K562 (cell line): ENCODE measurements at regions not wholly inside any gene's neighbourhood (a gene's known extent, or its start where the extent isn't known, plus 50 kb on each side); places are given as distances from the start of the nearest gene placed in this dataset.

Experiments
- ATAC-seq: fragments of 200-7000 bp; cut with Tn5 transposase; 3 replicates; pipeline ENCODE4 v1.9.1; 2020; ENCODE audit warnings: moderate library complexity
- BruUV-seq: library from RNA; stranded (reverse); fragments of 400-500 nt; replicated peaks from 2 replicates; lab custom pipeline; 2021; lab: Mats Ljungman, UMichigan
- CTCF ChIA-PET: fragments of 300-600 bp; formaldehyde crosslinking; extraction: SDS; loops from one replicate; lab custom pipeline; 2021; ENCODE audit warnings: low intra/inter-chr PET ratio; lab: Yijun Ruan, JAX
- POLR2A ChIA-PET: fragments of 300-600, 350-650 bp; sonication (Branson Sonifier 250); formaldehyde crosslinking; extraction: SDS; loops from one replicate; lab custom pipeline; 2021; ENCODE audit warnings: antibody characterized with exemption, inconsistent platforms; lab: Yijun Ruan, JAX
- DNase-seq, 4 experiments: peaks; one replicate each; pipeline versions ENCODE4 v3.0.0 to v3.0.0-alpha.2; 2011 to 2018; ENCODE audit warnings: low spot score in 3 of 4, mixed read lengths in 3 of 4; ENCODE audit errors: extremely low read depth in 1 of 4
- FAIRE-seq: peaks from 2 replicates; lab custom pipeline; 2011; peaks lifted over from hg19 to GRCh38; lab: Jason Lieb, UNC
- H2AFZ ChIP-seq: 2 replicates; pipeline ENCODE4 v1.6.0; 2011; ENCODE audit warnings: low read depth, low read length, control low read depth, inconsistent platforms
- H3K27ac ChIP-seq: fragments of 200-600 bp; 3 replicates; pipeline ENCODE4 v1.8.0; 2011; ENCODE audit warnings: low read depth, mild to moderate bottlenecking, control low read depth, inconsistent platforms, low read length, moderate library complexity, mixed read lengths; ENCODE audit errors: extremely low read depth
- H3K27me3 ChIP-seq, 2 experiments: fragments of 300-600 bp in 1 of 2; 2 replicates in 1 of 2; 3 replicates in 1 of 2; pipeline versions ENCODE4 v1.6.0 to v1.8.0; 2011; ENCODE audit warnings: inconsistent platforms in 2 of 2, low read length in 2 of 2, mild to moderate bottlenecking in 1 of 2, mixed read lengths in 1 of 2, moderate library complexity in 1 of 2; ENCODE audit not compliant: control insufficient read depth in 2 of 2, insufficient read depth in 2 of 2
- H3K36me3 ChIP-seq: fragments of 300-600 bp; 3 replicates; pipeline ENCODE4 v1.8.0; 2011; ENCODE audit warnings: mild to moderate bottlenecking, low read length, inconsistent platforms; ENCODE audit not compliant: control insufficient read depth, insufficient read depth
- H3K4me1 ChIP-seq, 2 experiments: fragments of 200-600 bp in 1 of 2; replicated peaks in 1 of 2; 2 replicates in 1 of 2; 3 replicates in 1 of 2; pipeline versions ENCODE4 v1.5.1 to v1.8.0; 2011; ENCODE audit warnings: inconsistent platforms in 2 of 2, low read length in 2 of 2, mild to moderate bottlenecking in 1 of 2, mixed read lengths in 1 of 2, moderate library complexity in 1 of 2; ENCODE audit not compliant: control insufficient read depth in 2 of 2, insufficient read depth in 2 of 2
- H3K4me2 ChIP-seq: 2 replicates; pipeline ENCODE4 v1.6.1; 2011; ENCODE audit warnings: low read length, control low read depth, inconsistent platforms, mixed read lengths; ENCODE audit not compliant: insufficient read depth
- H3K4me3 ChIP-seq: fragments of 200-600 bp; sonication (generic), shearing (Covaris generic); 2 replicates; pipeline ENCODE4 v1.5.1; 2016; ENCODE audit warnings: control low read depth, inconsistent platforms
- H3K79me2 ChIP-seq: fragments of 200-600 bp; 3 replicates; pipeline ENCODE4 v1.8.0; 2011; ENCODE audit warnings: low read length, inconsistent platforms; ENCODE audit not compliant: control insufficient read depth, insufficient read depth
- H3K9ac ChIP-seq, 2 experiments: 2 replicates each; pipeline versions ENCODE4 v1.6.0 to v1.6.1; 2011; ENCODE audit warnings: low read depth in 2 of 2, low read length in 2 of 2, control low read depth in 1 of 2, inconsistent platforms in 1 of 2, mild to moderate bottlenecking in 1 of 2, mixed read lengths in 1 of 2; ENCODE audit not compliant: insufficient read depth in 1 of 2
- H3K9me1 ChIP-seq: one replicate; pipeline ENCODE4 v1.6.0; 2011; ENCODE audit warnings: inconsistent platforms, mild to moderate bottlenecking, low read length, moderate library complexity; ENCODE audit not compliant: control insufficient read depth, insufficient read depth
- H3K9me3 ChIP-seq: replicated peaks from 2 replicates; pipeline ENCODE4 v1.5.1; 2011; ENCODE audit warnings: low read depth, low read length, inconsistent platforms; ENCODE audit not compliant: control insufficient read depth, insufficient read depth
- H4K20me1 ChIP-seq: replicated peaks from 2 replicates; pipeline ENCODE4 v1.6.1; 2011; ENCODE audit warnings: low read length, inconsistent platforms, mixed read lengths; ENCODE audit not compliant: control insufficient read depth, insufficient read depth
- CREB3 ChIP-seq: fragments of 450-650 bp; conservative IDR thresholded peaks from 2 replicates; pipeline ENCODE4 v1.6.1; 2016; ENCODE audit warnings: missing genetic modification characterization, low read depth, mild to moderate bottlenecking, missing compliant biosample characterization, moderate library complexity
- DEAF1 ChIP-seq: fragments of 450-650 bp; formaldehyde crosslinking; IDR thresholded peaks from 2 replicates; pipeline ENCODE4 v1.4.0; 2020; ENCODE audit warnings: mild to moderate bottlenecking, moderate library complexity
- GTF2A2 ChIP-seq: IDR thresholded peaks from 2 replicates; pipeline ENCODE4 v1.6.1; 2016; ENCODE audit warnings: mild to moderate bottlenecking, missing genetic modification characterization, missing compliant biosample characterization
- HEY1 ChIP-seq: fragments of 250-450 bp; sonication (Bioruptor Pico); IDR thresholded peaks from 2 replicates; pipeline ENCODE4 v1.5.0; 2020; ENCODE audit warnings: mild to moderate bottlenecking, moderate library complexity, borderline replicate concordance
- RAD51 ChIP-seq: fragments of 450-650 bp; IDR thresholded peaks from 2 replicates; pipeline ENCODE4 v1.7.1; 2016; ENCODE audit warnings: low read depth, mild to moderate bottlenecking, borderline replicate concordance
- SNRNP70 ChIP-seq: fragments of 200-400 bp; formaldehyde crosslinking; optimal IDR thresholded peaks from 2 replicates; pipeline ENCODE3; 2017; ENCODE audit warnings: low read depth, low read length
- ZC3H4 ChIP-seq: sonication (generic); formaldehyde crosslinking; IDR thresholded peaks from 2 replicates; pipeline ENCODE4 v1.9.0; 2021; ENCODE audit warnings: missing genetic modification reagents, borderline replicate concordance
- ZNF146 ChIP-seq: IDR thresholded peaks from one replicate; pipeline ENCODE4 v1.6.1; 2018; ENCODE audit warnings: missing compliant biosample characterization; ENCODE audit not compliant: unreplicated experiment
- WGBS: fragments of 100-300 bp; shearing (Covaris generic); methylation state at CpG from one replicate; pipeline ENCODE4 v1.1.6; 2016; ENCODE audit warnings: low coverage, mixed read lengths; ENCODE audit not compliant: insufficient coverage; ENCODE audit errors: missing lambda C conversion rate; 5-methylcytosine and 5-hydroxymethylcytosine counted together
- in situ Hi-C: fragments of 300-500 bp; cut with MboI; formaldehyde crosslinking; loops from 4 replicates; pipeline ENCODE4 v1.15.0; 2018; ENCODE audit warnings: inconsistent platforms, mixed read lengths
- intact Hi-C: fragments of 100-400 bp; cut with micrococcal nuclease; formaldehyde crosslinking; loops from 2 replicates; pipeline ENCODE4 v1.14.2; 2022
- TF ChIP-seq, protein P1 (sequence below): fragments of 450-650 bp; formaldehyde crosslinking; IDR thresholded peaks from 2 replicates; pipeline ENCODE4 v1.4.0; 2020; ENCODE audit warnings: mild to moderate bottlenecking, moderate library complexity

- no peak for TF ChIP-seq CREB3 (tag)
- TF ChIP-seq RAD51, result no peak
- TF ChIP-seq, protein P1, sequence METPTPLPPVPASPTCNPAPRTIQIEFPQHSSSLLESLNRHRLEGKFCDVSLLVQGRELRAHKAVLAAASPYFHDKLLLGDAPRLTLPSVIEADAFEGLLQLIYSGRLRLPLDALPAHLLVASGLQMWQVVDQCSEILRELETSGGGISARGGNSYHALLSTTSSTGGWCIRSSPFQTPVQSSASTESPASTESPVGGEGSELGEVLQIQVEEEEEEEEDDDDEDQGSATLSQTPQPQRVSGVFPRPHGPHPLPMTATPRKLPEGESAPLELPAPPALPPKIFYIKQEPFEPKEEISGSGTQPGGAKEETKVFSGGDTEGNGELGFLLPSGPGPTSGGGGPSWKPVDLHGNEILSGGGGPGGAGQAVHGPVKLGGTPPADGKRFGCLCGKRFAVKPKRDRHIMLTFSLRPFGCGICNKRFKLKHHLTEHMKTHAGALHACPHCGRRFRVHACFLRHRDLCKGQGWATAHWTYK (CRISPR knock-in tag), result no peak
- no peak for TF ChIP-seq SNRNP70
- TF ChIP-seq HEY1, result no peak
Observed at GRCh38 chr5:116382874-116383266, 191.8 kb downstream of the SEMA6A start (continued).

GRCh38 chr5:116382032-116382873 is 192.4 kb downstream of the SEMA6A start:
- BruUV-seq, result no TSS peak
- no peaks in the 10 kb centered on the region; a peak in 1 of 5 replicates for H3K27me3 ChIP-seq
- intact Hi-C loops, result no loop called here
- no peak for FAIRE-seq
- POLR2A ChIA-PET, result no interaction called here
- CTCF ChIA-PET, result no interaction called here
- H3K4me3 ChIP-seq, result no peak overlapping the region
- no peaks in the 10 kb centered on the region for H3K36me3 ChIP-seq
- in situ Hi-C loops, result no loop called here
- ATAC-seq, result no peak
- H3K9me1 ChIP-seq, result no peaks in the 10 kb centered on the region
- H3K4me1 ChIP-seq, result no peaks in the 10 kb centered on the region; a peak in 1 of 5 replicates
- no peak overlapping the region for H3K27ac ChIP-seq
- no peaks in the 10 kb centered on the region for H3K79me2 ChIP-seq
- WGBS, result 32% methylated on average over 13 of the region's 13 CpGs
- H3K9ac ChIP-seq, result no peak overlapping the region
- H2AFZ ChIP-seq, result no peak overlapping the region
- TF ChIP-seq GTF2A2 (no peak), ZC3H4 (CRISPR knock-in tag) (no peak), DEAF1 (CRISPR knock-in tag) (no peak), ZNF146 (CRISPR knock-in tag) (no peak)
- H3K4me2 ChIP-seq, result no peak overlapping the region
- no peaks in the 10 kb centered on the region for H3K9me3 ChIP-seq
- H4K20me1 ChIP-seq, result no peaks in the 10 kb centered on the region
- DNase-seq, result no peak
